Activated T-cell treated with anti-CD3 and anti-CD28 coated beads, Interleukin-2, amount 50 U/mL, for 24 hours (primary cell): ENCODE measurements at regions not wholly inside any gene's neighbourhood (a gene's known extent, or its start where the extent isn't known, plus 50 kb on each side); places are given as distances from the start of the nearest gene placed in this dataset.

ENCODE experiments used
- DNase-seq: peaks from one replicate; pipeline ENCODE4 v3.0.0-alpha.2; 2020
- H3K27ac Mint-ChIP-seq: 2 replicates; pipeline ENCODE4 v1.8.0; 2020; ENCODE audit warnings: mild to moderate bottlenecking, mixed read lengths
- H3K27me3 Mint-ChIP-seq: 2 replicates; pipeline ENCODE4 v1.8.0; 2020; ENCODE audit warnings: mixed read lengths
- H3K36me3 Mint-ChIP-seq: 2 replicates; pipeline ENCODE4 v1.8.0; 2020; ENCODE audit warnings: low read depth, mixed read lengths
- H3K4me1 Mint-ChIP-seq: 2 replicates; pipeline ENCODE4 v1.8.0; 2020; ENCODE audit warnings: low read depth, mixed read lengths
- H3K4me3 Mint-ChIP-seq: 2 replicates; pipeline ENCODE4 v1.8.0; 2020; ENCODE audit warnings: mild to moderate bottlenecking, moderate library complexity, mixed read lengths
- H3K9me3 Mint-ChIP-seq: 2 replicates; pipeline ENCODE4 v1.8.0; 2020; ENCODE audit warnings: mixed read lengths

DNA sequence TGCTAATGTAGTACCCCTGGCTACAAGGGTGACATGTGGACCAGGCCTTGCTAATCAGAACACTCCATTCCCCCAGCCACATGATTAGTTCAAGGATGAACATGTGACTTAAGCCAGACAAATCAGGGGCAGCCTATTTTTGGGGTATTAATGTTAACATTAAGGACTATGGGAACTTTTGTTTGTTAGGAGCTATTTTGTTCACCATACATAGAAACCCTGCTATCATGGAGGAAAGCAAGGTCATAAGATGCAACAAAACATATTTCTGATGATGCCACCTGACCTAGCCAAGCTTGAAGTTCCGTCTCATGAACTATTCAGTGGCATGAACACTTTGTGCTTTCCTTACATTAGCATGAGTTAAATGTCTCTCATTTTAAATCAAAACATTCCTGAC, 90.8 kb upstream of the PELI2 start:
- Mint-ChIP-seq H3K4me3 (no peak overlapping the region), H3K4me1 (no peaks in the 10 kb centered on the region), H3K36me3 (no peaks in the 10 kb centered on the region), H3K27me3 (peaks cover 46% of the 10 kb centered on the region), H3K27ac (no peak overlapping the region), H3K9me3 (no peaks in the 10 kb centered on the region)
- no peak for DNase-seq

- Mint-ChIP-seq H3K27ac (no peak overlapping the region), H3K4me1 (no peaks in the 10 kb centered on the region), H3K4me3 (no peak overlapping the region), H3K27me3 (peaks cover 45% of the 10 kb centered on the region), H3K9me3 (no peaks in the 10 kb centered on the region), H3K36me3 (no peaks in the 10 kb centered on the region)
- DNase-seq, result no peak
Observed at GRCh38 chr14:56027916-56028712, 90.1 kb upstream of the PELI2 start.

GRCh38 chr14:56036353-56036752, 81.9 kb upstream of the PELI2 start:
- no peak overlapping the region for H3K27ac Mint-ChIP-seq
- H3K36me3 Mint-ChIP-seq, result no peaks in the 10 kb centered on the region
- H3K27me3 Mint-ChIP-seq, result peaks cover 32% of the 10 kb centered on the region
- no peaks in the 10 kb centered on the region for H3K4me1 Mint-ChIP-seq
- H3K9me3 Mint-ChIP-seq, result no peaks in the 10 kb centered on the region
- no peak overlapping the region for H3K4me3 Mint-ChIP-seq
- DNase-seq, result no peak

DNA sequence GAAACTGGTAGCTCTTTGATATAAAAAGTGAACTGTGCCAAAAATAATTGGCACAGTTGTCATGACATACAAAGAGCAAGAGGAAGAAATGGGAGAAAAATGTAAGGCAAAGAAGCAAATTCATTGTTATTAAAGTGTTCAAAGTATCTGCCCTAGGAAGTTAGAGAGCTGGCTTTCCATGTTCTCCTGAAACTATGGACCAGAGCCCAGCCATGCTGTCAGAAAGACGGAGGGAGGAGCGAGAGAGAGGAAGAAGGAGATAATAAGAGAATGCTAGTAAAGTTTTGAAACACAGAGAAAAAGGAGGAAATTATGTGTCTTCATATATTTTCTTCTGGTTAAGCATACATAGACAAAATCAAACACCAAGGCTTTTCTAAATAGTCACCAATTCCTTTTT, 78.1 kb upstream of the PELI2 start:
- DNase-seq, result no peak
- Mint-ChIP-seq H3K4me3 (no peak overlapping the region), H3K27me3 (peaks cover 43% of the 10 kb centered on the region), H3K4me1 (no peaks in the 10 kb centered on the region), H3K27ac (no peak overlapping the region), H3K36me3 (no peaks in the 10 kb centered on the region), H3K9me3 (no peaks in the 10 kb centered on the region)

GRCh38 chr14:56044196-56044595, 74.0 kb upstream of the PELI2 start:
- Mint-ChIP-seq H3K36me3 (no peaks in the 10 kb centered on the region), H3K9me3 (no peaks in the 10 kb centered on the region), H3K4me1 (no peaks in the 10 kb centered on the region)

GRCh38 chr14:56046546-56046945, 71.7 kb upstream of the PELI2 start:
- Mint-ChIP-seq H3K27me3 (peaks cover 15% of the 10 kb centered on the region), H3K27ac (no peak overlapping the region), H3K9me3 (no peaks in the 10 kb centered on the region), H3K4me1 (no peaks in the 10 kb centered on the region), H3K36me3 (no peaks in the 10 kb centered on the region), H3K4me3 (no peak overlapping the region)
- DNase-seq, result no peak

More at GRCh38 chr14:56044196-56044595, 74.0 kb upstream of the PELI2 start:
- Mint-ChIP-seq H3K4me3 (no peak overlapping the region), H3K27ac (no peak overlapping the region), H3K27me3 (peaks cover 24% of the 10 kb centered on the region)
- DNase-seq, result no peak

- Mint-ChIP-seq H3K27me3 (peaks cover 15% of the 10 kb centered on the region), H3K4me1 (no peaks in the 10 kb centered on the region), H3K9me3 (no peaks in the 10 kb centered on the region), H3K27ac (no peak overlapping the region), H3K36me3 (no peaks in the 10 kb centered on the region), H3K4me3 (no peak overlapping the region)
- DNase-seq, result no peak
Observed at GRCh38 chr14:56046996-56047395, 71.2 kb upstream of the PELI2 start.

GRCh38 chr14:56049536-56049935, 68.7 kb upstream of the PELI2 start:
- Mint-ChIP-seq H3K27ac (no peak overlapping the region), H3K9me3 (no peaks in the 10 kb centered on the region)

GRCh38 chr14:56055511-56055910, 62.7 kb upstream of the PELI2 start:
- Mint-ChIP-seq H3K4me3 (no peak overlapping the region), H3K36me3 (no peaks in the 10 kb centered on the region), H3K4me1 (no peaks in the 10 kb centered on the region), H3K27me3 (peaks cover 5% of the 10 kb centered on the region), H3K9me3 (no peaks in the 10 kb centered on the region), H3K27ac (no peak overlapping the region)
- DNase-seq, result no peak

More at GRCh38 chr14:56049536-56049935, 68.7 kb upstream of the PELI2 start:
- no peaks in the 10 kb centered on the region for H3K4me1 Mint-ChIP-seq
- H3K27me3 Mint-ChIP-seq, result no peaks in the 10 kb centered on the region
- H3K36me3 Mint-ChIP-seq, result no peaks in the 10 kb centered on the region
- DNase-seq, result no peak
- H3K4me3 Mint-ChIP-seq, result no peak overlapping the region

- Mint-ChIP-seq H3K27ac (no peak overlapping the region), H3K4me1 (no peaks in the 10 kb centered on the region), H3K36me3 (no peaks in the 10 kb centered on the region), H3K9me3 (no peaks in the 10 kb centered on the region), H3K4me3 (no peak overlapping the region), H3K27me3 (peaks cover 9% of the 10 kb centered on the region)
- no peak for DNase-seq
Observed at GRCh38 chr14:56056031-56056430, 62.2 kb upstream of the PELI2 start.

DNA sequence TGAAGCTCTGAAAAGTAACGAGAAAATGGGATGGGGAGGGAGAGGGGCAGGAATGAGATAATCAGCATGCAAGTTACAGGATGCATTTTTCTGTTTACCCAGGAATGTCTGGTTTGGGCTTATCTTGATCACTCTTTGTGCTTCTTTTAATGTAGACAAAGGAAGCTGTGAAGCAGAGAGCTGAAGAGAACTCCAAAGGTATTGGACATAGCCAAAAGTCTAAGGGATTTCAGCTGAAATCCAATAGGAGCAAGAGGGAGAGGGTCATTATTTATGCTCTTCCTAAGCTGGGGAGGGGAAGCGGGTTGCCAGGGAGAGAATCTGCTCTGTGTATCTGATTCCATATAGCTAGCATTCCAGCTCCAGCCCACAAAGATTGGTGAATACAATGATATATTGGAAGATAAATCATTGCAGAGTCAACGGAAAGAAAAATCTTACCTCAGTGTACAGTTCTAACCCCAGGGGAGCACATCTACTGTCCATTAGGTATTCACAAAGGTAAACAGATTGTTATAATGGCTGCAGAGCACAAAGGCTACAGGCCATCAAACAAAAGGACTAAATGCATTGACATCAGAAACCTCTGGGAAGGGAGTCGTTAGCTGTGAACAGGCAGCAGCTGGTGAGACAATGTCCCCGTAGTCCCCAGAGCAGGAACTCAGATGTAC, 61.0 kb upstream of the PELI2 start:
- H3K4me3 Mint-ChIP-seq, result no peak overlapping the region
- no peak overlapping the region for H3K27ac Mint-ChIP-seq
- peaks cover 11% of the 10 kb centered on the region for H3K27me3 Mint-ChIP-seq
- H3K36me3 Mint-ChIP-seq, result no peaks in the 10 kb centered on the region
- DNase-seq, result no peak
- H3K9me3 Mint-ChIP-seq, result no peaks in the 10 kb centered on the region
- H3K4me1 Mint-ChIP-seq, result no peaks in the 10 kb centered on the region

DNA sequence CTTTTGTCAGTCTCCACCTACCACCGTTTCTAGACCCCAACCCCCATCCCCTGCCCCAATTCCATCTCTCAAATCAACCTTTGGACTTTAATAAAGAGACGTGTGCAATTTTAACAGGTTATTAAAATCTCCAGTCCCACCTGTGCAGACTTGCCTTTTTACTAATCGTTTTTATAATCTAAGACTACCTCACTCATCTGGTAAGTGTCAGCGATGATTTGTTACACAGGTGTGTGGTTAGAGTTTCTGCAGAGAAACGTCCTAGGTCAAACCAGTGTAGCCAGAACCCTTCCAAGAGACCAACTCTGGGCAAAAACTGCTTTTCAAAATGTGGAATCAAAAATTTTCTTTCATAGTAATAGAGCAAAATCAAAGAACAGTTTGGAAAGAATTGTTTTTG, 60.4 kb upstream of the PELI2 start:
- DNase-seq, result no peak
- Mint-ChIP-seq H3K4me3 (no peak overlapping the region), H3K27me3 (peaks cover 11% of the 10 kb centered on the region), H3K27ac (no peak overlapping the region), H3K36me3 (no peaks in the 10 kb centered on the region), H3K4me1 (no peaks in the 10 kb centered on the region), H3K9me3 (no peaks in the 10 kb centered on the region)

GRCh38 chr14:56059054-56059453, 59.2 kb upstream of the PELI2 start:
- no peaks in the 10 kb centered on the region for H3K36me3 Mint-ChIP-seq
- no peaks in the 10 kb centered on the region for H3K9me3 Mint-ChIP-seq
- H3K4me1 Mint-ChIP-seq, result no peaks in the 10 kb centered on the region
- H3K27me3 Mint-ChIP-seq, result peaks cover 11% of the 10 kb centered on the region
- no peak for DNase-seq
- H3K27ac Mint-ChIP-seq, result no peak overlapping the region
- no peak overlapping the region for H3K4me3 Mint-ChIP-seq

DNA sequence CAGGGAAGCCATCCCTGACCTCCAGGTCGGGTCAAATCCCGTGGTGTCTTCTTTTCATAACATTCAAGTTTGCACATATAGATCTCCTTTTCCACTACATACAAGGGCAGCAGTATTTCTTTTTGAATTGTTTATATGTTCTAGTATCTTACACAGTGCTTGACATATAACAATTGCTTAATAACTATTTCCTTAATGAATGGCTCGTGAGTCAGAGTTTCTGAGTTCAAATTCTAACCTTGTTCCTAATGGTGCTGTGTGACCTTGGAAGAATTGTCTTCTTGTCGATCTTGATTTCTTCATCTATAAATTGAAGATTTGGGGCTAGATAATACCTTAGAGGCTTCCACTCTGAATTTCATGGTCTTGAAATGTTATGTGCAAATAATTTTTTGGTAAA, 57.2 kb upstream of the PELI2 start:
- H3K36me3 Mint-ChIP-seq, result no peaks in the 10 kb centered on the region
- no peak overlapping the region for H3K4me3 Mint-ChIP-seq
- no peak for DNase-seq
- H3K9me3 Mint-ChIP-seq, result no peaks in the 10 kb centered on the region
- H3K27me3 Mint-ChIP-seq, result peaks cover 11% of the 10 kb centered on the region
- H3K4me1 Mint-ChIP-seq, result peaks cover 2% of the 10 kb centered on the region
- H3K27ac Mint-ChIP-seq, result no peak overlapping the region

GRCh38 chr14:56063131-56063530, 55.1 kb upstream of the PELI2 start:
- Mint-ChIP-seq H3K4me1 (peaks cover 2% of the 10 kb centered on the region), H3K9me3 (no peaks in the 10 kb centered on the region), H3K4me3 (no peak overlapping the region), H3K27me3 (peaks cover 11% of the 10 kb centered on the region), H3K36me3 (no peaks in the 10 kb centered on the region), H3K27ac (no peak overlapping the region)
- no peak for DNase-seq
